Neutrophil (primary cell): ENCODE measurements at regions not wholly inside any gene's neighbourhood (a gene's known extent, or its start where the extent isn't known, plus 50 kb on each side); places are given as distances from the start of the nearest gene placed in this dataset.

Source experiments
- H3K27ac ChIP-seq: fragments of 200-600 bp; sonication (generic); 2 replicates; pipeline ENCODE4 v1.5.1; 2016; ENCODE audit warnings: mild to moderate bottlenecking, moderate library complexity
- H3K27me3 ChIP-seq: fragments of 200-600 bp; sonication (generic); 2 replicates; pipeline ENCODE4 v1.6.0; 2016; ENCODE audit warnings: mild to moderate bottlenecking
- H3K36me3 ChIP-seq: fragments of 200-600 bp; sonication (generic); 2 replicates; pipeline ENCODE4 v1.5.1; 2017
- H3K4me1 ChIP-seq, 2 experiments: fragments of 200-600 bp in 1 of 2; sonication (generic) in 1 of 2; 1 replicate in 1 of 2; 2 replicates in 1 of 2; pipeline versions ENCODE4 v1.5.1 to v1.6.1; 2013 to 2016; ENCODE audit warnings: low read depth in 1 of 2, low read length in 1 of 2, mild to moderate bottlenecking in 1 of 2, moderate library complexity in 1 of 2; ENCODE audit not compliant: control insufficient read depth in 1 of 2, insufficient read depth in 1 of 2
- H3K4me3 ChIP-seq, 2 experiments: fragments of 200-600 bp in 1 of 2; sonication (generic) in 1 of 2; 1 replicate in 1 of 2; 2 replicates in 1 of 2; pipeline ENCODE4 v1.5.1; 2013 to 2016; ENCODE audit warnings: low read depth in 1 of 2, low read length in 1 of 2, mild to moderate bottlenecking in 1 of 2, moderate library complexity in 1 of 2
- H3K9me3 ChIP-seq: fragments of 200-600 bp; sonication (generic); 2 replicates; pipeline ENCODE4 v1.5.1; 2016
- CTCF ChIP-seq: fragments of 200-600 bp; sonication (generic); IDR thresholded peaks from 2 replicates; pipeline ENCODE4 v1.5.1; 2016; ENCODE audit warnings: antibody characterized with exemption

- no peak for TF ChIP-seq CTCF
- H3K4me1 ChIP-seq, result no peaks in the 10 kb centered on the region
Measured at GRCh38 chr11:20259506-20259905, 99.2 kb upstream of the DBX1 start.

GRCh38 chr11:20258376-20258895, 98.2 kb upstream of the DBX1 start:
- no peak overlapping the region for H3K27ac ChIP-seq
- H3K4me1 ChIP-seq, result no peaks in the 10 kb centered on the region
- TF ChIP-seq CTCF, result no peak
- no peaks in the 10 kb centered on the region for H3K36me3 ChIP-seq
- no peaks in the 10 kb centered on the region for H3K9me3 ChIP-seq
- H3K4me3 ChIP-seq, result no peak overlapping the region
- H3K27me3 ChIP-seq, result peaks cover 26% of the 10 kb centered on the region

More at GRCh38 chr11:20259506-20259905, 99.2 kb upstream of the DBX1 start:
- no peaks in the 10 kb centered on the region for H3K9me3 ChIP-seq
- H3K27me3 ChIP-seq, result peaks cover 26% of the 10 kb centered on the region
- H3K36me3 ChIP-seq, result no peaks in the 10 kb centered on the region
- no peak overlapping the region for H3K4me3 ChIP-seq
- H3K27ac ChIP-seq, result no peak overlapping the region

GRCh38 chr11:20256925-20257324, 96.7 kb upstream of the DBX1 start:
- no peaks in the 10 kb centered on the region for H3K4me1 ChIP-seq
- H3K4me3 ChIP-seq, result no peak overlapping the region
- no peak for TF ChIP-seq CTCF
- H3K36me3 ChIP-seq, result no peaks in the 10 kb centered on the region
- H3K9me3 ChIP-seq, result no peaks in the 10 kb centered on the region
- no peak overlapping the region for H3K27ac ChIP-seq
- H3K27me3 ChIP-seq, result peaks cover 26% of the 10 kb centered on the region

GRCh38 chr11:20253796-20254195, 93.5 kb upstream of the DBX1 start:
- no peaks in the 10 kb centered on the region for H3K36me3 ChIP-seq
- no peaks in the 10 kb centered on the region for H3K4me1 ChIP-seq
- H3K9me3 ChIP-seq, result no peaks in the 10 kb centered on the region
- peaks cover 46% of the 10 kb centered on the region for H3K27me3 ChIP-seq
- H3K27ac ChIP-seq, result no peak overlapping the region
- TF ChIP-seq CTCF, result no peak
- no peak overlapping the region for H3K4me3 ChIP-seq

- no peak for TF ChIP-seq CTCF
- no peaks in the 10 kb centered on the region for H3K36me3 ChIP-seq
- H3K27me3 ChIP-seq, result peaks cover 48% of the 10 kb centered on the region
- no peaks in the 10 kb centered on the region for H3K4me1 ChIP-seq
- H3K9me3 ChIP-seq, result no peaks in the 10 kb centered on the region
- no peak overlapping the region for H3K4me3 ChIP-seq
- no peak overlapping the region for H3K27ac ChIP-seq
Measured at GRCh38 chr11:20251496-20251895, 91.2 kb upstream of the DBX1 start.
